Pancreas (tissue), 10 donors: ENCODE measurements at regions not wholly inside any gene's neighbourhood (a gene's known extent, or its start where the extent isn't known, plus 50 kb on each side); places are given as distances from the start of the nearest gene placed in this dataset.
"Not testable (repeated sequence)": the region's sequence is repeated elsewhere in the genome, so short reads cannot be mapped to it uniquely, and the experiment has no call there.

ENCODE experiments used
- ATAC-seq, 4 donors: fragments of 200-7000 bp; cut with Tn5 transposase; one replicate each; pipeline versions ENCODE4 v1.8.0 to v1.9.1; 2020; ENCODE audit warnings: mild to moderate bottlenecking in 4 of 4, moderate library complexity in 4 of 4
- DNase-seq, 6 donors: peaks; one replicate each; pipeline ENCODE4 v3.0.0-alpha.2; 2020
- FAIRE-seq: peaks from 2 replicates; lab custom pipeline; 2012; peaks lifted over from hg19 to GRCh38; lab: Jason Lieb, UNC
- H3K27ac ChIP-seq, 4 donors: fragments of 200-600 bp; sonication (generic); 1 replicate in 3 of 4; 2 replicates in 1 of 4; pipeline versions ENCODE4 v1.5.0 to v1.8.0; 2020
- H3K27me3 ChIP-seq, 4 donors: fragments of 200-600 bp; one replicate each; pipeline ENCODE4 v1.8.0; 2021
- H3K36me3 ChIP-seq, 3 donors: fragments of 200-600 bp; sonication (generic) in 1 of 3; one replicate each; pipeline versions ENCODE4 v1.5.0 to v1.8.0; 2020 to 2021
- H3K4me1 ChIP-seq, 3 donors: fragments of 200-600 bp; one replicate each; pipeline ENCODE4 v1.8.0; 2021
- H3K4me3 ChIP-seq, 4 donors: fragments of 200-600 bp; sonication (generic) in 2 of 4; one replicate each; pipeline versions ENCODE4 v1.5.0 to v1.8.0; 2020 to 2021
- H3K9me3 ChIP-seq, 4 donors: fragments of 200-600 bp; one replicate each; pipeline ENCODE4 v1.8.0; 2021
- WGBS, 2 donors: extraction: QIAGEN DNeasy Blood & Tissue Kit; methylation state at CpG; one replicate each; pipeline ENCODE4 v1.1.7; 2013; 5-methylcytosine and 5-hydroxymethylcytosine counted together
- intact Hi-C, 3 donors: fragments of 100-400 bp; cut with DNase I; formaldehyde crosslinking; loops; one replicate each; pipeline versions ENCODE4 v1.11.1 to v1.14.2; 2022
- TF ChIP-seq, protein P1 (sequence below), 4 donors: fragments of 200-600 bp; sonication (generic) in 3 of 4; IDR thresholded peaks; one replicate each; pipeline versions ENCODE4 v1.5.0 to v1.8.0; 2021; ENCODE audit warnings: antibody characterized with exemption in 4 of 4
- donor health status: healthy with polysubstance abuse.
- donor health status: DM: no; HTN: no; CAD: no; lungs with moderate emphysema.
- donor health status: DM: no; HTN: no; CAD: no.
- donor health status: control.
- donor health status: control.
- donor health status: Bipolar disorder and iron deficiency.
- donor health status: DM: yes; HTN: yes; CAD: no.
- donor health status: DM: no; HTN: no; CAD: no.
- donor health status: DM: no; HTN: no; CAD: no.
- donor health status: DM: yes; HTN: yes; CAD: no.

DNA sequence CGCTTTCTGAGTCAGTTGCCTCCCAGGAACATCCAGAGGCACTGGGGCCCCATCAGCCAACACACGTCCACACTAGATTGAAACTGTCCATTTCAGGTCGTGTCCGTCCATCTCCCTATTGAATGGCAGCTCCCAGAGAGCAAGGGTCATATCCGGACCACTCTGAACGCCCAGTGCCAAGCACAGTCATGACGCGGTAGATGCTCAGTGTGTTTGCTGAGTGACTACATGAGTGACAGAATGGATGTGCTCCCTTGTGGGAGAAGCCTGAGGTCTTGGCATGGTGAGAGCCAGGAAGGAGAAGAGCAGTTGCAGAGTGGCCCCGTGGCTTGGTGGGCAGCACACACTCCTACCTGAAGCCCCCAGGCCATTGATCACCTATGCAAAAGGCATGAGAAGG lies 92.5 kb upstream of the CUX1 start:
- FAIRE-seq = no peak
- Histone ChIP-seq H3K27ac (no peak overlapping the region), H3K9me3 (no peaks in the 10 kb centered on the region), H3K4me3 (no peak overlapping the region), H3K36me3 (no peaks in the 10 kb centered on the region), H3K4me1 (no peaks in the 10 kb centered on the region), H3K27me3 (no peaks in the 10 kb centered on the region)
- WGBS, 2 donors = 76 to 84% methylated on average over 9 of the region's 9 CpGs
- TF ChIP-seq, protein P1, sequence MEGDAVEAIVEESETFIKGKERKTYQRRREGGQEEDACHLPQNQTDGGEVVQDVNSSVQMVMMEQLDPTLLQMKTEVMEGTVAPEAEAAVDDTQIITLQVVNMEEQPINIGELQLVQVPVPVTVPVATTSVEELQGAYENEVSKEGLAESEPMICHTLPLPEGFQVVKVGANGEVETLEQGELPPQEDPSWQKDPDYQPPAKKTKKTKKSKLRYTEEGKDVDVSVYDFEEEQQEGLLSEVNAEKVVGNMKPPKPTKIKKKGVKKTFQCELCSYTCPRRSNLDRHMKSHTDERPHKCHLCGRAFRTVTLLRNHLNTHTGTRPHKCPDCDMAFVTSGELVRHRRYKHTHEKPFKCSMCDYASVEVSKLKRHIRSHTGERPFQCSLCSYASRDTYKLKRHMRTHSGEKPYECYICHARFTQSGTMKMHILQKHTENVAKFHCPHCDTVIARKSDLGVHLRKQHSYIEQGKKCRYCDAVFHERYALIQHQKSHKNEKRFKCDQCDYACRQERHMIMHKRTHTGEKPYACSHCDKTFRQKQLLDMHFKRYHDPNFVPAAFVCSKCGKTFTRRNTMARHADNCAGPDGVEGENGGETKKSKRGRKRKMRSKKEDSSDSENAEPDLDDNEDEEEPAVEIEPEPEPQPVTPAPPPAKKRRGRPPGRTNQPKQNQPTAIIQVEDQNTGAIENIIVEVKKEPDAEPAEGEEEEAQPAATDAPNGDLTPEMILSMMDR (IDR thresholded peaks at IDR 0.05) = no peak
- DNase-seq = no peak
- intact Hi-C loops = no loop called here
- ATAC-seq = no peak

DNA sequence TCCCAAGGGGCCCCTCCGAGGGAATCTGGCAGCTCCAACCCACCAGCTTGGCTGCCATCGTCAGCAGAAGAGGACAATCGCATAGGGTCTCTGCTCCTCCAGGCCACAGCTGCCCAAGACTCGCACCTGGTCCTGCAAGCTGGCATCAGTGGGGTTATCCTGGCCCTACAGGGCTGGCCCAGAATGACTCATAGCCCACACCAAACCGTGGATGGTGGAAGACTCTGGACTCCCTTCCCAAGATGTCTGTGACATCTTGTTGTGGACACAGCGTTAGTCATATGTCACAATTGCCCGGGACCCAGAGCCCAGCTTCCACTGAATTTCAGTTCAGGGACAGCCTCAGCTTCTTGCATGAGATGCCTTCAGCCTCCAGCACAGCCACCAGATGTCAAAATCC lies 91.5 kb upstream of the CUX1 start:
- FAIRE-seq (no peak), DNase-seq (no peak), ATAC-seq (no peak)
- TF ChIP-seq, protein P1 (IDR thresholded peaks at IDR 0.05) = no peak
- Histone ChIP-seq H3K27ac (no peak overlapping the region), H3K4me3 (no peak overlapping the region), H3K9me3 (no peaks in the 10 kb centered on the region), H3K36me3 (no peaks in the 10 kb centered on the region), H3K4me1 (no peaks in the 10 kb centered on the region), H3K27me3 (no peaks in the 10 kb centered on the region)
- intact Hi-C loops = no loop called here
- WGBS, 2 donors = 49 to 51% methylated on average over 7 of the region's 7 CpGs

DNA sequence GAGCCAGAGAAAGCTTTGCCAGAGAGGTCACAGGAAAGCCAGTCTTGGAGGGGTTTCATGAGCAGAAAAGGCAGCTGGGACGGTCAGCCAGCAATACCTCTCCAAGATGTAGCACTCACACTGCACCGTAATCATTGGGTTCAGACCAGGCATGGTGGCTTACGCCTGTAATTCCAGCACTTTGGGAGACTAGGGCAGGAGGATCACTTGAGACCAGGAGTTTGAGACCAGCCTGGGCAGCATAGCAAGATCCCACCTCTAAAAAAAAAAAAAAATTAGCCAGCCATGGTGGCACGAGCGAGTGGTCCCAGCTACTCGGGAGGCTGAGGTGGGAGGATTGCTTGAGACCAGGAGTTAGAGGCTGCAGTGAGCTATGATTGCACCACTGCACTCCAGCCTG lies 90.2 kb upstream of the CUX1 start:
- no peak for DNase-seq
- WGBS, 2 donors = 86 to 96% methylated on average over 6 of the region's 6 CpGs
- Histone ChIP-seq H3K9me3 (no peaks in the 10 kb centered on the region), H3K36me3 (no peaks in the 10 kb centered on the region), H3K4me1 (no peaks in the 10 kb centered on the region), H3K27me3 (no peaks in the 10 kb centered on the region), H3K27ac (no peak overlapping the region), H3K4me3 (no peak overlapping the region)
- ATAC-seq = no peak
- intact Hi-C loops = no loop called here
- TF ChIP-seq, protein P1 (IDR thresholded peaks at IDR 0.05) = no peak
- no peak for FAIRE-seq

DNA sequence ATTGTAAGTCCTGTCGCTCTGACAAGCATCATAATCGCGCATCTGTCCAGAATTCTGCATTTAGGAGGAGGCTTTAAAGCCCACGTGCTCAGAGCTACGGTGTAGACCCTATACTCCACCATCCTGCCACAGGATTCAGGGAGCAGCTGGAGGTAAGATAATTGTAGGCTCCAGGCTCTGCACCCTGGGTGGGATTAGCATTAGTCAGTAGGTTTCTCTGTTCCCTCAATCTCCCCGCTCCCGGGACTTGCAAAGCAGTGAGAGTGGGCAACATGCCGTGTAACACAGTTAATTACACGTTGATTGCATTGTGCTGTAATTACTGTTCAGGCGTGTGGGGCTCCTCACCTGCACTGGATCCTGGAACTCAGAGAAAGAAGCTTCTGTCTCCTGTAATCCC lies 89.3 kb upstream of the CUX1 start:
- TF ChIP-seq, protein P1 (IDR thresholded peaks at IDR 0.05) = no peak
- Histone ChIP-seq H3K4me1 (no peaks in the 10 kb centered on the region), H3K9me3 (no peaks in the 10 kb centered on the region), H3K27ac (no peak overlapping the region), H3K36me3 (no peaks in the 10 kb centered on the region), H3K27me3 (no peaks in the 10 kb centered on the region), H3K4me3 (no peak overlapping the region)
- ATAC-seq (no peak), DNase-seq (no peak), FAIRE-seq (no peak)
- intact Hi-C loops = no loop called here
- 77% methylated on average over 10 of the region's 10 CpGs for WGBS, 2 donors

DNA sequence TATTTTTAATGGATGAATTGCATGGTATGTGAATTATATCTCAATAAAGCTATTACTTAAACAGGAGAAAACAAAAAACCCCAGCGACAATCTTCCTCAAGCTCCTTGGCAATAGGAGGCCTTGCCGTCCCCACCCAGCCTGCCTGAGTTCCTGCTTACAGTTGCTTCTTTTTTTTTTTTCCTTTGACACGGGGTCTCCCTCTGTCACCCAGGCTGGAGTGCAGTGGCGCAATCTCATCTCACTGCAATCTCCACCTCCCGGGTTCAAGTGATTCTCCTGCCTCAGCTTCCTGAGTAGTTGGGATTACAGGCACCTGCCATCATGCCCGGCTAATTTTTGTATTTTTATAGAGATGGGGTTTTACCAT lies 88.6 kb upstream of the CUX1 start:
- H3K4me3 ChIP-seq, H3K27me3 ChIP-seq, H3K9me3 ChIP-seq, H3K27ac ChIP-seq, DNase-seq, H3K4me1 ChIP-seq, H3K36me3 ChIP-seq, intact Hi-C loops, FAIRE-seq: not testable (repeated sequence)
- WGBS, 2 donors = 78 to 84% methylated on average over 6 of the region's 6 CpGs
- ATAC-seq = peak in 1 of 4 donors; percentile 47
